ENCODE measurements at regions not wholly inside any gene's neighbourhood (a gene's known extent, or its start where the extent isn't known, plus 50 kb on each side); places are given as distances from the start of the nearest gene placed in this dataset.

DNA sequence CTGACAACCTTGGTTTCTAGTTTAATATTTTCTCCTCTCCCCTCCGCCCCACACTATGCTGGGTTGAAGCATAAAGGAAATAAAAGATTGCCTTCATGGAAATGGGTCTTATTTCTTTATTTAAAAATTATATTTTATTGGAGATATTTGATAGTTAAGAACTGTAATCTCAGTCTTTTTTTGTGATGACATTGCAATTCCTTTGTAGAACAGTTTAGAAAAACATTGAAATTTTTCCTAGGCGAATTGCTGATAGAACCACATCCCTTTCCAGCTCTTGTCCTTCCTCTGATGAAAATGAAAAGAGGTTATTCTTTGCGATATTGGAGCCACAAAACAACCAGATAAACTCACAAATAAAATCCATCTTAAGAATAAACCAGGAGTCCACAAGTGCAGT is 125.6 kb upstream of the NRIP1 start:
- no peak overlapping the region for H2AK5ac ChIP-seq (ENCODE audit: insufficient read length, low read length)
- H2BK120ac ChIP-seq (ENCODE audit: low read depth, low read length, poor library complexity, severe bottlenecking) = no peak overlapping the region
- H2BK15ac ChIP-seq (ENCODE audit: low read depth, low read length) = no peak overlapping the region
- Mint-ChIP-seq H3K4me1 (peaks cover 0 to 7% of the 10 kb centered on the region in 2 experiments; a peak in 2 of 4 replicates), H3K27me3 (ENCODE audit: low read depth) (no peaks in the 10 kb centered on the region), H3K4me3 (no peak overlapping the region), H3K9me3 (peaks cover 0 to 3% of the 10 kb centered on the region in 2 experiments; a peak in 1 of 5 replicates), H3K27ac (no peak overlapping the region), H3K36me3 (ENCODE audit: insufficient read depth in 1 of 3, low read depth in 3 of 3) (no peaks in the 10 kb centered on the region)
- H4K5ac ChIP-seq (ENCODE audit: insufficient read length, low read depth, low read length) = no peak overlapping the region
- no peak overlapping the region for H4K91ac ChIP-seq (ENCODE audit: insufficient read length, low read depth, low read length)
- no peak overlapping the region for H2BK12ac ChIP-seq (ENCODE audit: insufficient read length, low read depth, low read length)
- no CpG with 5 or more reads among the region's 3 CpGs for WGBS (ENCODE audit: extremely low coverage, insufficient read length, low lambda C conversion rate)
- H3K18ac ChIP-seq (ENCODE audit: insufficient read length, low read depth, low read length) = no peak overlapping the region
- no peak overlapping the region for H2AFZ ChIP-seq (ENCODE audit: low read length)
- DNase-seq = no peak
- H3K4me1 ChIP-seq (ENCODE audit: insufficient read depth, low read length) = no peaks in the 10 kb centered on the region
- H3K79me1 ChIP-seq (ENCODE audit: insufficient read depth, low read depth, low read length, poor library complexity, severe bottlenecking) = no peaks in the 10 kb centered on the region
- H3K27ac ChIP-seq (ENCODE audit: insufficient read length, low read depth, low read length) = no peak overlapping the region
- no peak overlapping the region for H4K8ac ChIP-seq (replicated peaks; ENCODE audit: insufficient read length, low read depth, low read length)
- no peak overlapping the region for H2BK20ac ChIP-seq (ENCODE audit: low read depth, low read length, poor library complexity, severe bottlenecking)
- H3K4me2 ChIP-seq (ENCODE audit: insufficient read depth, insufficient read length, low read length) = no peak overlapping the region
- H3K4ac ChIP-seq (ENCODE audit: low read depth, low read length) = no peak overlapping the region
- no peaks in the 10 kb centered on the region for H3K27me3 ChIP-seq (ENCODE audit: insufficient read depth, low read length)
- H3K23me2 ChIP-seq (ENCODE audit: insufficient read length, low read depth, low read length, poor library complexity, severe bottlenecking) = no peaks in the 10 kb centered on the region
- H3K56ac ChIP-seq (ENCODE audit: insufficient read length, low read depth, low read length) = no peak overlapping the region
- H3K9ac ChIP-seq (ENCODE audit: extremely low read depth, insufficient read length, low read length) = no peak overlapping the region
- H3K9me3 ChIP-seq (ENCODE audit: control insufficient read depth, low read depth, low read length) = no peaks in the 10 kb centered on the region
- H3T11ph ChIP-seq (ENCODE audit: low read length) = no peak overlapping the region
- TF ChIP-seq, protein P1, sequence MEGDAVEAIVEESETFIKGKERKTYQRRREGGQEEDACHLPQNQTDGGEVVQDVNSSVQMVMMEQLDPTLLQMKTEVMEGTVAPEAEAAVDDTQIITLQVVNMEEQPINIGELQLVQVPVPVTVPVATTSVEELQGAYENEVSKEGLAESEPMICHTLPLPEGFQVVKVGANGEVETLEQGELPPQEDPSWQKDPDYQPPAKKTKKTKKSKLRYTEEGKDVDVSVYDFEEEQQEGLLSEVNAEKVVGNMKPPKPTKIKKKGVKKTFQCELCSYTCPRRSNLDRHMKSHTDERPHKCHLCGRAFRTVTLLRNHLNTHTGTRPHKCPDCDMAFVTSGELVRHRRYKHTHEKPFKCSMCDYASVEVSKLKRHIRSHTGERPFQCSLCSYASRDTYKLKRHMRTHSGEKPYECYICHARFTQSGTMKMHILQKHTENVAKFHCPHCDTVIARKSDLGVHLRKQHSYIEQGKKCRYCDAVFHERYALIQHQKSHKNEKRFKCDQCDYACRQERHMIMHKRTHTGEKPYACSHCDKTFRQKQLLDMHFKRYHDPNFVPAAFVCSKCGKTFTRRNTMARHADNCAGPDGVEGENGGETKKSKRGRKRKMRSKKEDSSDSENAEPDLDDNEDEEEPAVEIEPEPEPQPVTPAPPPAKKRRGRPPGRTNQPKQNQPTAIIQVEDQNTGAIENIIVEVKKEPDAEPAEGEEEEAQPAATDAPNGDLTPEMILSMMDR (conservative IDR thresholded peaks at IDR 0.05) = no peak
- no peak overlapping the region for H3K14ac ChIP-seq (ENCODE audit: insufficient read depth, low read length)
- H4K20me1 ChIP-seq (ENCODE audit: control insufficient read depth, insufficient read depth, insufficient read length) = no peaks in the 10 kb centered on the region
- H3K79me2 ChIP-seq (ENCODE audit: insufficient read depth, low read length) = no peaks in the 10 kb centered on the region
- no peak overlapping the region for H2BK5ac ChIP-seq (ENCODE audit: insufficient read length, low read length)
- H3K23ac ChIP-seq (ENCODE audit: insufficient read length, low read depth, low read length) = no peak overlapping the region
